ENCODE measurements at regions not wholly inside any gene's neighbourhood (a gene's known extent, or its start where the extent isn't known, plus 50 kb on each side); places are given as distances from the start of the nearest gene placed in this dataset.

DNA sequence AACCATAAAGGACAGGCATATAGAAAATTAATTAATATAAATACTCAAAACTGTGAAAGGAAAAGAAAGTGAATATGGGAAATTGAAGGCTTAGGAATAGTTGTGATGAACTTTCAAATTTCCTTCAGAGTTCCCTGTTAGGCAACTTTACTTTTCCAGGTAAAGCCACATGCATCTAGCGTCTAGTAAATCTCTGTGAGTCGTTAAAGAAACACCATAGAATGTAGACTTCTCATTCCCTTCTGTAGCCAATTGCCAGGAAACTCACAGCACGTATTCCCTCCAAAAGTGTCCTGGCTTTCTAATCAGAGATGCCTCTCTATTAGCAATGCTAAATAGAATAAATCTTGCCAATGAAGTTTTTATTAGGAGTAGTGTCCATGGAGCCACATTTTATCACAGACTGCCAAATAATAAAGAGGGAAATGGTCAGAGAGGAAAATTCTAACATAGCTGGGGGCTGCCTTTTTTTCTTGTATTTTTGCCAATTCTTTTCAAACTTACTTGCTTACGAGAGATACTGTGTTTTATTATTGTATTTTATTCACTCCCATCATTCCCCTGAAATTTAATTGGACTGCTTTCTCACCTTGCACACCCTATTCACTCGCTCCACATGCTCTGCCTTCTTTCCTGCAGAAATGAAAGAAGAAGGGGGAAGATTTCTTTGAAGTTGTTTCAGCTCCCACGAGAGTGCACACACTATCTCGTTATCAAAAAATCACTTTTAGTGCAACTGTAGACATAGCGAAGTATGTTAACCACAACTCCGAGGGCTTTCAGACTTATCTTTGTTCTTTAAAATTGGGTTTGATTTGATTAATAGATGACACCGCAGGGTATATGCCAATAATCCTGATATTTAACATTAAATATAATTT, 439.0 kb downstream of the CSNK1G3 start:
- 88 to 91% (median 90%) methylated on average over 10 of the region's 10 CpGs for WGBS, 4 donors
- TF ChIP-seq POLR2A (IDR thresholded peaks at IDR 0.05): no peak
- TF ChIP-seq, protein P1, sequence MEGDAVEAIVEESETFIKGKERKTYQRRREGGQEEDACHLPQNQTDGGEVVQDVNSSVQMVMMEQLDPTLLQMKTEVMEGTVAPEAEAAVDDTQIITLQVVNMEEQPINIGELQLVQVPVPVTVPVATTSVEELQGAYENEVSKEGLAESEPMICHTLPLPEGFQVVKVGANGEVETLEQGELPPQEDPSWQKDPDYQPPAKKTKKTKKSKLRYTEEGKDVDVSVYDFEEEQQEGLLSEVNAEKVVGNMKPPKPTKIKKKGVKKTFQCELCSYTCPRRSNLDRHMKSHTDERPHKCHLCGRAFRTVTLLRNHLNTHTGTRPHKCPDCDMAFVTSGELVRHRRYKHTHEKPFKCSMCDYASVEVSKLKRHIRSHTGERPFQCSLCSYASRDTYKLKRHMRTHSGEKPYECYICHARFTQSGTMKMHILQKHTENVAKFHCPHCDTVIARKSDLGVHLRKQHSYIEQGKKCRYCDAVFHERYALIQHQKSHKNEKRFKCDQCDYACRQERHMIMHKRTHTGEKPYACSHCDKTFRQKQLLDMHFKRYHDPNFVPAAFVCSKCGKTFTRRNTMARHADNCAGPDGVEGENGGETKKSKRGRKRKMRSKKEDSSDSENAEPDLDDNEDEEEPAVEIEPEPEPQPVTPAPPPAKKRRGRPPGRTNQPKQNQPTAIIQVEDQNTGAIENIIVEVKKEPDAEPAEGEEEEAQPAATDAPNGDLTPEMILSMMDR (IDR thresholded peaks at IDR 0.05): no peak
- no peaks in the 10 kb centered on the region for H3K9me3 ChIP-seq
- no peaks in the 10 kb centered on the region for H3K4me1 ChIP-seq
- H3K27me3 ChIP-seq: no peaks in the 10 kb centered on the region
- H3K36me3 ChIP-seq: no peaks in the 10 kb centered on the region
- no peak overlapping the region for H3K27ac ChIP-seq
- DNase-seq: no peak
- no peak overlapping the region for H3K4me3 ChIP-seq
- ATAC-seq: no peak
- intact Hi-C loops (cut with DNase I): no loop called here

DNA sequence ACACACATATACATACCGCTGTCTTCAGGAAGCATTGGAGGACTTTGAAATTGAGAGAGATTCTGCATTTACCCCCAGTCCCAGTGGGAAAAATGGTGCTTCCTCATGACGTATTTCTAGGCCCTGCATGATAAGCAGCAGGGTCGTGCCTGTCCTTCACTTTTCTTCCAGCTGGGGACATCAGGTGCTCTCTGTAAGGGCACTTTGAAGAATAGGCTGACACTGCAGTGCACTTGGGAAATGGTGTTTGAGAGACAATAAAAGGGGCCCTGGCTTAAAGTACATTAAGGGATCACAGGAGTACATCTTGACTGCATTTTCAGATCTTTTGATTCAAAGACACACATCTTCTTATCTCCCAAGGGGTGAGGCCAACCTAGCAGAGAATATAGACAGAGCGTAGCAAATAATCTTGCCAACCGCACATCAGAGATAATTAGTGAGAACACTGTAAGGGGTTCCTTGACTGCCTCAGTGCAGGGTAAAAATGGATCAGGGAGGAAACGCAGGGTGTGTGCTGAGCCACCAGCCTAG, 437.9 kb downstream of the CSNK1G3 start:
- intact Hi-C loops (cut with DNase I): loop anchor here in 1 of 10 donors (10.0 kb wide), 1 partner anchor 695 kb away; no protein-coding TSS in a partner anchor
- H3K27ac ChIP-seq: no peak overlapping the region
- ATAC-seq (no peak), DNase-seq (no peak)
- TF ChIP-seq, protein P1 (IDR thresholded peaks at IDR 0.05): no peak
- no peak for TF ChIP-seq POLR2A (IDR thresholded peaks at IDR 0.05)
- H3K4me1 ChIP-seq: no peaks in the 10 kb centered on the region
- no peaks in the 10 kb centered on the region for H3K9me3 ChIP-seq
- H3K4me3 ChIP-seq: no peak overlapping the region
- H3K36me3 ChIP-seq: no peaks in the 10 kb centered on the region
- 82 to 91% (median 89%) methylated on average over 6 of the region's 6 CpGs for WGBS, 4 donors
- H3K27me3 ChIP-seq: no peaks in the 10 kb centered on the region

DNA sequence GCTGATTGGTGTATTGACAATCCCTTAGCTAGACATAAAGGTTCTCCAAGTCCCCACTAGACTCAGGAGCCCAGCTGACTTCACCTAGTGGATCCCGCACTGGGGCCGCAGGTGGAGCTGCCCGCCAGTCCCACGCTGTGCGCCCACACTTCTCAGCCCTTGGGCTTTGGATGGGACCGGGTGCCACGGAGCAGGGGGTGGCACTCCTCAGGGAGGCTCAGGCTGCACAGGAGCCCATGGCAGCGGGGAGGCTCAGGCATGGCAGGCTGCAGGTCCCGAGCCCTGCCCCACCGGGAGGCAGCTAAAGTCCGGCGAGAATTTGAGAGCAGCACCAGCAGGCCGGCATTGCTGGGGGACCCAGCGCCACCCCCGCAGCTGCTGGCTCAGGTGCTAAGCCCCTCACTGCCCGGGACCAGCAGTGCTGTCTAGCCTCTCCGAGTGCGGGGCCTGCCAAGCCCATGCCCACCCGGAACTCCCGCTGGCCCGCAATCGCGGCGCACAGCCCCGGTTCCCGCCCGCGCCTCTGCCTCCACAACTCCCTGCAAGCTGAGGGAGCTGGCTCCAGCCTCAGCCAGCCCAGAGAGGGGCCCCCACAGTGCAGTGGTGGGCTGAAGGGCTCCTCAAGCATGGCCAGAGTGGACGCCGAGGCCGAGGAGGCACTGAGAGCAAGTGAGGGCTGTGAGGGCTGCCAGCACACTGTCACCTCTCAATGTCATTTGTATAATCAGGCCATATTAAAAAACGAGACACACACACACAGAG, 437.2 kb downstream of the CSNK1G3 start:
- H3K27me3 ChIP-seq: no peaks in the 10 kb centered on the region
- H3K27ac ChIP-seq: no peak overlapping the region
- H3K4me1 ChIP-seq: no peaks in the 10 kb centered on the region
- H3K9me3 ChIP-seq: no peaks in the 10 kb centered on the region
- intact Hi-C loops (cut with DNase I): loop anchor here in 1 of 10 donors (10.0 kb wide), 1 partner anchor 696 kb away; no protein-coding TSS in a partner anchor
- WGBS, 4 donors: 95 to 98% (median 97%) methylated on average over 15 to 32 of the region's 32 CpGs
- H3K4me3 ChIP-seq: no peak overlapping the region
- ATAC-seq (no peak), DNase-seq (no peak)
- TF ChIP-seq POLR2A (IDR thresholded peaks at IDR 0.05): no peak
- TF ChIP-seq, protein P1 (IDR thresholded peaks at IDR 0.05): no peak
- H3K36me3 ChIP-seq: no peaks in the 10 kb centered on the region

DNA sequence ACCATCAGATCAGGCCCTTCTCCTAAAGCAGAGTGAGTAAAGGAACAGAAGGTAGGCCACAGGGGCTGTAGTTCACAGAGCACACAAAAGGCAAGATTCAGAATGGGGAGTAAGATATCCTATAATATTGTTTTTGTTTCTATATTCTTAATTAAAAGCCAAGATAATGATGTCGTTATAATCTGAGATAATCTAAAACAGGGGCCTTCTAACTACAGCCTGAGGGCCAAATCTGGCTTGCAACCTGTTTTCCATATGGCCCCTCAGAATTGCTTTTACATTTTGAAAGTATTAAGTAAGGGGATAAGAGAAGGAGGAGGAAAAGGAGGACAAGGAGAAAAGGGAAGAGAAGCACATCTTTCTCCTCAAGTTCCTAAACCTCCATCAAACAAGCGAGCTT, 435.8 kb downstream of the CSNK1G3 start:
- no peaks in the 10 kb centered on the region for H3K36me3 ChIP-seq
- WGBS, 4 donors: 86 to 93% (median 90%) methylated on average over 2 of the region's 2 CpGs
- H3K9me3 ChIP-seq: no peaks in the 10 kb centered on the region
- no peaks in the 10 kb centered on the region for H3K4me1 ChIP-seq
- no peak overlapping the region for H3K27ac ChIP-seq
- no peak for TF ChIP-seq POLR2A (IDR thresholded peaks at IDR 0.05)
- TF ChIP-seq, protein P1 (IDR thresholded peaks at IDR 0.05): no peak
- ATAC-seq: no peak
- no peaks in the 10 kb centered on the region for H3K27me3 ChIP-seq
- no peak for DNase-seq
- no peak overlapping the region for H3K4me3 ChIP-seq
- intact Hi-C loops (cut with DNase I): loop anchor here in 1 of 10 donors (10.0 kb wide), 1 partner anchor 697 kb away; no protein-coding TSS in a partner anchor
